GM18861 (cell line): ENCODE measurements at regions not wholly inside any gene's neighbourhood (a gene's known extent, or its start where the extent isn't known, plus 50 kb on each side); places are given as distances from the start of the nearest gene placed in this dataset.
"Not testable (repeated sequence)": the region's sequence is repeated elsewhere in the genome, so short reads cannot be mapped to it uniquely, and the experiment has no call there.

Experiments
- ATAC-seq: cut with Tn5 transposase; IDR thresholded peaks from one replicate; pipeline ENCODE4 v1.9.1; 2021; ENCODE audit not compliant: unreplicated experiment

- no peak for ATAC-seq
These were observed 52.0 kb upstream of the BMP2 start for GRCh38 chr20:6715401-6715941.

GRCh38 chr20:6714279-6714711, 53.2 kb upstream of the BMP2 start:
- ATAC-seq, result no peak

- no peak for ATAC-seq
These were observed 55.4 kb upstream of the BMP2 start for GRCh38 chr20:6711951-6712649.

- ATAC-seq, result no peak
These were observed 57.4 kb upstream of the BMP2 start for GRCh38 chr20:6709910-6710595.

GRCh38 chr20:6708010-6708409, 59.5 kb upstream of the BMP2 start:
- no peak for ATAC-seq

- ATAC-seq, result no peak
These were observed 60.1 kb upstream of the BMP2 start for GRCh38 chr20:6707321-6707831.

- no peak for ATAC-seq
These were observed 61.4 kb upstream of the BMP2 start for GRCh38 chr20:6705926-6706548.

- ATAC-seq, result no peak
These were observed 62.2 kb upstream of the BMP2 start for GRCh38 chr20:6705106-6705766.

GRCh38 chr20:6704132-6704861, 63.2 kb upstream of the BMP2 start:
- ATAC-seq, result no peak

GRCh38 chr20:6703656-6704055, 63.8 kb upstream of the BMP2 start:
- ATAC-seq, result no peak

- ATAC-seq, result no peak
These were observed 64.4 kb upstream of the BMP2 start for GRCh38 chr20:6703047-6703446.

GRCh38 chr20:6702144-6702543, 65.3 kb upstream of the BMP2 start:
- ATAC-seq, result no peak

GRCh38 chr20:6700563-6701329, 66.7 kb upstream of the BMP2 start:
- no peak for ATAC-seq

- no peak for ATAC-seq
These were observed 67.4 kb upstream of the BMP2 start for GRCh38 chr20:6699921-6700562.

- ATAC-seq, result no peak
These were observed 68.8 kb upstream of the BMP2 start for GRCh38 chr20:6698723-6699122.

GRCh38 chr20:6698056-6698455, 69.4 kb upstream of the BMP2 start:
- ATAC-seq, result no peak

GRCh38 chr20:6697228-6697972, 70.1 kb upstream of the BMP2 start:
- ATAC-seq, result no peak

GRCh38 chr20:6696001-6696400, 71.5 kb upstream of the BMP2 start:
- ATAC-seq, result no peak

GRCh38 chr20:6693808-6694198, 73.7 kb upstream of the BMP2 start:
- not testable (repeated sequence) for ATAC-seq
